ENCODE measurements at regions not wholly inside any gene's neighbourhood (a gene's known extent, or its start where the extent isn't known, plus 50 kb on each side); places are given as distances from the start of the nearest gene placed in this dataset.

DNA sequence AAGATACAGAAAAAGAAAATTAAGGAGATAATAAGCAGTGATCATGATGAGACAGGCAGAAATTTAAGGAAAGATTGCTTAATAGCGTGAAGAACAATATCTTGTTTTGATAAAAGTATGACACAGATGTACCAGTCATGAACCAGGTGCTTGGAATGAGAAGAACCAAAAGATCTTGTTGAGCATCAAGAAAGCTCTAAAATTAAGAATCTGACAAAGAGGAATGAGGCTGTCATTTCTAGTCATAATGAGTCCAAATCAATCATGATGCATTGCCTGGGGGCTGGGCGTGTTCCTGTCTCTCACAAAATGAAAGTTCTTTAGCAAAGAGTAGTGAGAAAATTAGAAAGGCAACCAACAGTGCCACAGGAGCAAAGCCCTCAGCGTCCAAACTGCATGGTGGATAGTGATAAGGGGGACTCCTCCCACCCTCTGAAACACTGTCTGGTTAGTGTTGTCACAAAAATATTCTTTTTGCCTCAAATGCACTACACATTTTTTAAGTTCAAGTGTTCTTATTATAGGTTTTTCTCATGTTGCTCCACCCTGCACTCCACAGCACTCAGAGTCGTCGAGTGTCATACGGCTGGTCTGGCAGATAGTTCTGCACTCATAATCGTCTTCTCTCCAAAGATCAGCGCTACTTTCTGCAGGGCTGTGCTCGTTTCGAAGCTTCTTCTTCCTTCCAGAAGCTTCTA, 439.6 kb downstream of the TNS3 start:
- no peak overlapping the region for H3K27ac ChIP-seq
- no peak for DNase-seq
- H3K4me1 ChIP-seq = peaks cover 3% of the 10 kb centered on the region
- H3K4me3 ChIP-seq = no peak overlapping the region
- no peak for TF ChIP-seq POLR2A (IDR thresholded peaks at IDR 0.05)
- TF ChIP-seq, protein P1, sequence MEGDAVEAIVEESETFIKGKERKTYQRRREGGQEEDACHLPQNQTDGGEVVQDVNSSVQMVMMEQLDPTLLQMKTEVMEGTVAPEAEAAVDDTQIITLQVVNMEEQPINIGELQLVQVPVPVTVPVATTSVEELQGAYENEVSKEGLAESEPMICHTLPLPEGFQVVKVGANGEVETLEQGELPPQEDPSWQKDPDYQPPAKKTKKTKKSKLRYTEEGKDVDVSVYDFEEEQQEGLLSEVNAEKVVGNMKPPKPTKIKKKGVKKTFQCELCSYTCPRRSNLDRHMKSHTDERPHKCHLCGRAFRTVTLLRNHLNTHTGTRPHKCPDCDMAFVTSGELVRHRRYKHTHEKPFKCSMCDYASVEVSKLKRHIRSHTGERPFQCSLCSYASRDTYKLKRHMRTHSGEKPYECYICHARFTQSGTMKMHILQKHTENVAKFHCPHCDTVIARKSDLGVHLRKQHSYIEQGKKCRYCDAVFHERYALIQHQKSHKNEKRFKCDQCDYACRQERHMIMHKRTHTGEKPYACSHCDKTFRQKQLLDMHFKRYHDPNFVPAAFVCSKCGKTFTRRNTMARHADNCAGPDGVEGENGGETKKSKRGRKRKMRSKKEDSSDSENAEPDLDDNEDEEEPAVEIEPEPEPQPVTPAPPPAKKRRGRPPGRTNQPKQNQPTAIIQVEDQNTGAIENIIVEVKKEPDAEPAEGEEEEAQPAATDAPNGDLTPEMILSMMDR (IDR thresholded peaks at IDR 0.05) = no peak
- no peaks in the 10 kb centered on the region for H3K36me3 ChIP-seq (ENCODE audit: low read depth, missing control alignments)
- 85 to 86% methylated on average over 10 of the region's 10 CpGs for WGBS, 2 donors
- no peaks in the 10 kb centered on the region for H3K27me3 ChIP-seq
- intact Hi-C loops (cut with DNase I; ENCODE audit: low total_unique reads) = no loop called here
- H3K9me3 ChIP-seq = no peaks in the 10 kb centered on the region

DNA sequence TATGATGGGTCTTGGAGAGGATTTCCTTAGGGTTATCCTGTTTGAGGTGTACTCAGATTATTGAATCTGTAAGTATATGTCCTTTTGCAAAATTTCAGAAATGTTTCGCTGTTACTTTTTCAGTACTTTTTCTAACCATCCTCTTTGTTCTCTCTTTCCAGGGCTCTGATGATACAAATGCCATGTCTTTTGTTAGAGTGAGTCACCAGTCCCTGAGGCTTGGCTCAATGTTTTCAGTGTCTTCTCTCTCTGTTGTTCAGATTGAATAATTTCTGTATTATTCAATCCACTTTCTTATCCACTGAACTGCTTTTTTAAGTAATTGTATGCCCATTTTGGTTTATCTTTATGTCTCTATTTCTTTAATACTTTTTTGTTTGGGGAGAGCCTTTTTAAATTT, 449.4 kb downstream of the TNS3 start:
- no peak overlapping the region for H3K4me3 ChIP-seq
- no peak overlapping the region for H3K27ac ChIP-seq
- no peaks in the 10 kb centered on the region for H3K36me3 ChIP-seq (ENCODE audit: low read depth, missing control alignments)
- intact Hi-C loops (cut with DNase I; ENCODE audit: low total_unique reads) = no loop called here
- DNase-seq = no peak
- H3K27me3 ChIP-seq = no peaks in the 10 kb centered on the region
- TF ChIP-seq POLR2A (IDR thresholded peaks at IDR 0.05) = no peak
- H3K4me1 ChIP-seq = no peaks in the 10 kb centered on the region
- no peaks in the 10 kb centered on the region for H3K9me3 ChIP-seq
- 94 to 97% methylated on average over 1 of the region's 1 CpG for WGBS, 2 donors

DNA sequence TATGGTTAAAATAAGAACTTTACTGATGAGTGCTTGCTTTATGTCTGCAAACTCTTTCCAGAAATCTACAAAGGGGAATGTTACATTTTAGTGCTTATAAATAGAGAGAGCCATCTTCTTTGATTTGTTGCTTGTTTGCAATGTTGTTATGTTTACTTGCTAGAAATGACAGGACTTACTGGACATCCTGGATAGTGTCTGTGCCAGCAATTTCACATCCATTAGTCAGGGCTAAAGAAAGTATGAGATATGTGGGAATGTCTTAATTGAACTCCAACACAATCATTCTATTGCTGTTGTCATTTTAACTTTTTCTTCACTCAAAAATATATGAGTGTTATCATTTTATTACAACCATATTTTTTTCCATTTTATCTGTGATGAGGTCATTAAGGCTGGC, 453.2 kb downstream of the TNS3 start:
- DNase-seq = no peak
- Histone ChIP-seq H3K4me3 (no peak overlapping the region), H3K4me1 (no peaks in the 10 kb centered on the region), H3K9me3 (no peaks in the 10 kb centered on the region), H3K27ac (no peak overlapping the region), H3K27me3 (no peaks in the 10 kb centered on the region), H3K36me3 (ENCODE audit: low read depth, missing control alignments) (no peaks in the 10 kb centered on the region)
- intact Hi-C loops (cut with DNase I; ENCODE audit: low total_unique reads) = no loop called here
- TF ChIP-seq POLR2A (IDR thresholded peaks at IDR 0.05) = no peak
- TF ChIP-seq, protein P1 (IDR thresholded peaks at IDR 0.05) = no peak

DNA sequence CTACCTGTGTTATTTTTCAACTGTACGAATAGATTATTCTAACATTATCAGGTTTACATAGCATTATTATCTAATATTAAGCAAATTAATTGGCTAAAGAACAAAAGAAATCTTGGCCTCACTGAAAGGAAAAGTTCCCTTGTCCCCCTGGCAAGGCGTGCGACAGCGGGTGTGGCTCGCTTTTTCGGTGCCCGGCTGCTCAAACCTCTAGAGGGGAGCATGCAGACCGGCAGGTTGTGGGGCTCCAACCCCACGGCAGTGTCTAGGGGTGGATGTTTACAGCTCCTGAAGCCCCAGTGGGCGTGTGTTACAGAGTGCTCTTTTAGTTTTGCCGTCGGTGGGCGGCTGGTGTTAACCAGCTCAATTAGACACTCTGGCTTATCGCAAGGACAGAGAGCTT, 456.4 kb downstream of the TNS3 start:
- DNase-seq = no peak
- TF ChIP-seq, protein P1 (IDR thresholded peaks at IDR 0.05) = no peak
- TF ChIP-seq POLR2A (IDR thresholded peaks at IDR 0.05) = no peak
- Histone ChIP-seq H3K27ac (no peak overlapping the region), H3K36me3 (ENCODE audit: low read depth, missing control alignments) (no peaks in the 10 kb centered on the region), H3K4me1 (no peaks in the 10 kb centered on the region), H3K4me3 (peak overlapping the region in 1 of 2 donors; percentile 17), H3K27me3 (no peaks in the 10 kb centered on the region), H3K9me3 (no peaks in the 10 kb centered on the region)
- 75 to 84% methylated on average over 14 of the region's 14 CpGs for WGBS, 2 donors
- intact Hi-C loops (cut with DNase I; ENCODE audit: low total_unique reads) = no loop called here

DNA sequence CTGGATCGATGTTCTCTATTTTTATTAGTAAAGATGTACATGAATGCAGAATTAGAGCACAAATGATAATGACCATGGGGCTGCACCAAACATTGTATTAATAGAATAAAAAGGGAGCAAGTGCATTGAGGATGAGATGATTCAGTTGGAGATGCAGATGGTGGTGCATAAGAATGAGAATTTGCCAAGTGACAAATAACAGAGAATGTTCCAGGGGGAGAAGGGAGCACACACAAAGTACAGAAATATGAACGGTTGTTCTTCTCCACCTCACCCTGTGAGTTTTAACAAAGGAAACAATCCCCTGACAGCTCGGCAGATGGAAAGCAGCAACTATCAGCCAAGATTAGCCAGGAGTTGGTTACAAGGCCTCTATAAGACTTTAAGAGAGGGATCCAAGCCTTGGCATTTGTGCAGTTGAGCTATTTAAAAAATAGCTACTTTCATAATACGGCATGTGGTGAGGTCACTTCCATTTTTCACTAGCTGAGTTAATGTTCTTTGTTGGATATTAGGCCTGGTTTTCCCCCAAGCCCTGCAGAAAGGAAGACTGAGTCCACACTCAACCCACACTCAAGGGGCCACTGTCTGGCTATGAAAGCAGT, 462.5 kb downstream of the TNS3 start:
- Histone ChIP-seq H3K4me3 (no peak overlapping the region), H3K27me3 (no peaks in the 10 kb centered on the region), H3K4me1 (no peaks in the 10 kb centered on the region), H3K36me3 (ENCODE audit: low read depth, missing control alignments) (no peaks in the 10 kb centered on the region), H3K9me3 (no peaks in the 10 kb centered on the region), H3K27ac (no peak overlapping the region)
- intact Hi-C loops (cut with DNase I; ENCODE audit: low total_unique reads) = no loop called here
- no peak for TF ChIP-seq POLR2A (IDR thresholded peaks at IDR 0.05)
- TF ChIP-seq, protein P1 (IDR thresholded peaks at IDR 0.05) = no peak
- DNase-seq = no peak
- 71 to 85% methylated on average over 4 of the region's 4 CpGs for WGBS, 2 donors
